ENCODE measurements at regions not wholly inside any gene's neighbourhood (a gene's known extent, or its start where the extent isn't known, plus 50 kb on each side); places are given as distances from the start of the nearest gene placed in this dataset.

- TF ChIP-seq CTCF (IDR thresholded peaks at IDR 0.05 in 8 of 11, conservative IDR thresholded peaks at IDR 0.05 in 3 of 11) (no peak), POLR2AphosphoS5 (IDR thresholded peaks at IDR 0.05) (no peak), POLR2A (IDR thresholded peaks at IDR 0.05) (no peak)
These were observed 228.4 kb downstream of the DTHD1 start for GRCh38 chr4:36509845-36510244.

GRCh38 chr4:36511785-36512184 is 230.4 kb downstream of the DTHD1 start:
- Histone ChIP-seq H3K36me3 (no peaks in the 10 kb centered on the region), H3K27me3 (replicated peaks in 1 of 7) (peaks cover 0 to 6% (median 0%) of the 10 kb centered on the region in 7 donors), H3K4me1 (no peaks in the 10 kb centered on the region), H3K4me3 (no peak overlapping the region), H3K27ac (no peak overlapping the region), H3K9me3 (no peaks in the 10 kb centered on the region)
- DNase-seq, result no peak
- intact Hi-C loops (cut with DNase I; ENCODE audit: low total_unique reads), result no loop called here
- TF ChIP-seq POLR2A (IDR thresholded peaks at IDR 0.05) (no peak), CTCF (IDR thresholded peaks at IDR 0.05 in 8 of 11, conservative IDR thresholded peaks at IDR 0.05 in 3 of 11) (no peak), POLR2AphosphoS5 (IDR thresholded peaks at IDR 0.05) (no peak)
- WGBS, 5 donors, result 86 to 98% (median 91%) methylated on average over 1 of the region's 1 CpG

More at GRCh38 chr4:36509845-36510244, 228.4 kb downstream of the DTHD1 start:
- 65 to 75% (median 73%) methylated on average over 3 of the region's 3 CpGs for WGBS, 5 donors
- Histone ChIP-seq H3K4me3 (no peak overlapping the region), H3K27me3 (replicated peaks in 1 of 7) (peaks cover 0 to 6% (median 0%) of the 10 kb centered on the region in 7 donors), H3K4me1 (no peaks in the 10 kb centered on the region), H3K27ac (no peak overlapping the region), H3K9me3 (no peaks in the 10 kb centered on the region), H3K36me3 (no peaks in the 10 kb centered on the region)
- no peak for DNase-seq
- intact Hi-C loops (cut with DNase I; ENCODE audit: low total_unique reads), result no loop called here

GRCh38 chr4:36516522-36517095 is 235.2 kb downstream of the DTHD1 start:
- intact Hi-C loops (cut with DNase I; ENCODE audit: low total_unique reads), result no loop called here
- H3K4me3 ChIP-seq, result no peak overlapping the region
- no peaks in the 10 kb centered on the region for H3K36me3 ChIP-seq
- WGBS, 5 donors, result 64 to 70% (median 67%) methylated on average over 4 of the region's 4 CpGs
- H3K27ac ChIP-seq, result no peak overlapping the region
- TF ChIP-seq CTCF (IDR thresholded peaks at IDR 0.05 in 8 of 11, conservative IDR thresholded peaks at IDR 0.05 in 3 of 11) (no peak), POLR2AphosphoS5 (IDR thresholded peaks at IDR 0.05) (no peak), POLR2A (IDR thresholded peaks at IDR 0.05) (no peak)
- DNase-seq, result no peak
- H3K27me3 ChIP-seq (replicated peaks in 1 of 7), result no peaks in the 10 kb centered on the region
- H3K4me1 ChIP-seq, result no peaks in the 10 kb centered on the region
- H3K9me3 ChIP-seq, result peaks cover 0 to 7% (median 0%) of the 10 kb centered on the region in 8 donors

GRCh38 chr4:36523182-36523581 is 241.8 kb downstream of the DTHD1 start:
- intact Hi-C loops (cut with DNase I; ENCODE audit: low total_unique reads), result no loop called here
- H3K27ac ChIP-seq, result no peak overlapping the region
- no peaks in the 10 kb centered on the region for H3K36me3 ChIP-seq
- no peak for DNase-seq
- no peaks in the 10 kb centered on the region for H3K27me3 ChIP-seq (replicated peaks in 1 of 7)
- H3K4me1 ChIP-seq, result no peaks in the 10 kb centered on the region
- H3K4me3 ChIP-seq, result no peak overlapping the region
- TF ChIP-seq POLR2AphosphoS5 (IDR thresholded peaks at IDR 0.05), result no peak
- no peak for TF ChIP-seq CTCF (IDR thresholded peaks at IDR 0.05 in 8 of 11, conservative IDR thresholded peaks at IDR 0.05 in 3 of 11)
- no peak for TF ChIP-seq POLR2A (IDR thresholded peaks at IDR 0.05)
- H3K9me3 ChIP-seq, result peaks cover 8 to 36% (median 17%) of the 10 kb centered on the region in 8 donors
